GM21737 (cell line): ENCODE measurements at regions not wholly inside any gene's neighbourhood (a gene's known extent, or its start where the extent isn't known, plus 50 kb on each side); places are given as distances from the start of the nearest gene placed in this dataset.
"Not testable (repeated sequence)": the region's sequence is repeated elsewhere in the genome, so short reads cannot be mapped to it uniquely, and the experiment has no call there.

Experiments
- ATAC-seq: cut with Tn5 transposase; IDR thresholded peaks from one replicate; pipeline ENCODE4 v1.9.1; 2021; ENCODE audit warnings: mild to moderate bottlenecking, moderate library complexity; ENCODE audit not compliant: unreplicated experiment

- no peak for ATAC-seq
Observed at GRCh38 chr9:111276431-111277128, 53.4 kb downstream of the OR2K2 start.

DNA sequence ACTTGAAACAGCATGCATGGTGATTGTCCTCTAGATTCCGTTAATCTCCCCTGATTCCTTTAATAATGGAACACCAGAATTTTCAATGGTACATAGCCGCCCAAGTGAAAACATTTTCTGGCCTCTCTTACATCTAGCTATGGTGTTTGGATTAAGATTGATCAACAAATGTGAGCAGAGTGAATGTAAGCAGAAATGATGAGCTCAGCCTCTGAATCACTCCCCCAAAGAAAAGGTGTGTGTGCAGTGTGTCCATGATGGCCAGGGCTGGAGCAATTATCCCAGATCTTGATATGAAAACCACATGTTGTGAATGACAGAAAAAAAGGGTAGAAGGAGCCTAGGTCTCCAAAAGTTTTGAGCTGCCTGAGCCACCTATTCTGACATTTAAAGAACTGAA lies 55.3 kb downstream of the OR2K2 start:
- no peak for ATAC-seq

- no peak for ATAC-seq
Observed at GRCh38 chr9:111272581-111272980, 57.4 kb downstream of the OR2K2 start.

DNA sequence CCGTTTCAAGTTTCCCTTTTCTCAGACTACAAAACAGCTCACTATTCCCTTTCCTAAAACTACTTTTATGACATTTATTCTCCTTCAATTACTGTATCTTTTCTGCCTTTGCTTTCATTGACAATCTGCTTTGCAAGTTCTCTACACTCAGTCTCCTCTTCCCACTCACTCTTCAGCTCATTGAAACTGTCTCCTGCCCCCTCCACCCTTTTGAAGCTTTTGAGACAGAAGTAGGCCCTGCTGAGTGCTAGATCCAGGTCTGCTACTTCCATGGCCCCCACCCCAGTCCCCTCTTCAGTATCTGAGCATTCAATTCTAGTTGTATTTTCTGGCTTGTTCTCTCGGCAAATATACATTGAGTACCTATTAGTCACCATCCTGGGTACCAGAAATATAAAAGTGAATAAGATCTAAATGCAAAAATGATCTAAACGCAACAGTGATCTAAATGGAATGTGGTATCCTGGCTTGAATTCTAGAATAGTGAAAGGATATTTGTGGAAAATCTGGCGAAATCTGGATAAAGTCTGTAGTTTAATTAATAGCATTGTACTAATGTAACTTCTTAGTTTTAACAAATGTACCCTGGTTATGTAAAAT lies 58.4 kb downstream of the OR2K2 start:
- ATAC-seq, result no peak

DNA sequence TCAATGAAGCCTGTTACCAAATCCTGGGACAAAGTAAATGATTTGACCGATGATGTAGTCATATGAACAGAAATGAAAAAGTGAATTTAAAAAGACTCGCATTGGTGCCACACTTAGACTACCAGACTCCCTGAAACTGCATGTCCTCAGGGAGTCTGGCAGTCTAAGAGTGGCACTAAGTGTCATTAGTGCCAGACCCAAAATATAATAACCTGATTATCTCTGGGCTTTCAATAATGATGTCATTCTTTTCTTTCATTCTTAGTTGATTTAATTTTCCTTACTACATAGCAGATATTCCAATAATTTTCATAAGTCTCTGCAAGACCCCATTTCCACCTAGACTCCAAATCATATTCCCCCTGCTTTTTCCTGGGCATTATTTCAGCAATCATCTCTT lies 59.0 kb downstream of the OR2K2 start:
- no peak for ATAC-seq

- ATAC-seq, result not testable (repeated sequence)
Observed at GRCh38 chr9:111266024-111266423, 64.0 kb downstream of the OR2K2 start.

- no peak for ATAC-seq
Observed at GRCh38 chr9:111263116-111263515, 66.9 kb downstream of the OR2K2 start.

DNA sequence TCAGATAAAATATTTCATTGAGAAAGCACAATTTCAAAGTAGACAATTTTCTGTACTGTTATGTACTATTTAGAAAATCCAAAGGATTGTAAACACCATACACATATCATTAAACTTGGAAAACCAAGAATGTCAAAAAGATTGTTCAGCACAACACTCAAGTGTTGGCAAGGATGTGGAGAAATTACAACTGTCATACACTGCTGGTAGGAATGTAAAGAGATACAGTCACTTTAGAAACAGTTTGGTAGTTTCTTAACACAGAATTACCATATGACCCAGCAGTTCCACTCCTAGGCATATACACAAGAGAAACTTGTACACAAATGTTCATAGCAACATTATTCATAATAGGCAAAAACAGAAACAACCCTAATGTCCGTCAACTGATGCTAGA lies 71.2 kb downstream of the OR2K2 start:
- no peak for ATAC-seq

DNA sequence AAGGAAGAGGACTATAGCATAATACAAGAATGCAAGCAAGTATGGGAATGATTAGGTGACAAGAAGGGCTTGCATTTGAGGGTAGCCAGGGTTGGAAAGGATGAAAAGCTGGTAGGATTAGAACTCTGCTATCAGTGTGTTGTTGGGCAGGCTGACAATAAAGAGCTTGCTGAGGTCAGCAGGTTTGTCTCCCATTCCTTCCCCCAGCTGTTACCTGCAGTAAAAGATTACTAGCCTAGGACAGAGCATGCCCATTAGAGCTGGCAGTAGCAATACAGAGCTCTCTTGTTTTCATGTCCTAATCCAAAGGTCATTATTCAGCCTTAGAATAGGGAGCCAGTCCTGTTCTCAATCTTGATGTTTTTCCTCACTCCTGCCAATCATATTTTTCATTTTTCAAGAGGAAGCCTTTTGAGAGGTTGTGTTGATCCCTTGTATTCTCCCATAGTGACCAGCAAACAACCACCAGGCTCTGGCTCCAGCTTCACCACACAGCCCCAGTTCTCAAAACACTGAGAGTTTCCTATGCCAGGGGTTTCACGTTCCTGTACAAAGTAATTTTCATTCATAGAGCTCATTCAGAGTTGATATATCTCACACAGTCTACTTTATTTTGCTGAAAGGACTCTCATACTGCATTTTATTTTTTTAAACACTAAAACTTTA lies 71.7 kb downstream of the OR2K2 start:
- no peak for ATAC-seq

- ATAC-seq, result no peak
Observed at GRCh38 chr9:111253742-111254437, 76.1 kb downstream of the OR2K2 start.

DNA sequence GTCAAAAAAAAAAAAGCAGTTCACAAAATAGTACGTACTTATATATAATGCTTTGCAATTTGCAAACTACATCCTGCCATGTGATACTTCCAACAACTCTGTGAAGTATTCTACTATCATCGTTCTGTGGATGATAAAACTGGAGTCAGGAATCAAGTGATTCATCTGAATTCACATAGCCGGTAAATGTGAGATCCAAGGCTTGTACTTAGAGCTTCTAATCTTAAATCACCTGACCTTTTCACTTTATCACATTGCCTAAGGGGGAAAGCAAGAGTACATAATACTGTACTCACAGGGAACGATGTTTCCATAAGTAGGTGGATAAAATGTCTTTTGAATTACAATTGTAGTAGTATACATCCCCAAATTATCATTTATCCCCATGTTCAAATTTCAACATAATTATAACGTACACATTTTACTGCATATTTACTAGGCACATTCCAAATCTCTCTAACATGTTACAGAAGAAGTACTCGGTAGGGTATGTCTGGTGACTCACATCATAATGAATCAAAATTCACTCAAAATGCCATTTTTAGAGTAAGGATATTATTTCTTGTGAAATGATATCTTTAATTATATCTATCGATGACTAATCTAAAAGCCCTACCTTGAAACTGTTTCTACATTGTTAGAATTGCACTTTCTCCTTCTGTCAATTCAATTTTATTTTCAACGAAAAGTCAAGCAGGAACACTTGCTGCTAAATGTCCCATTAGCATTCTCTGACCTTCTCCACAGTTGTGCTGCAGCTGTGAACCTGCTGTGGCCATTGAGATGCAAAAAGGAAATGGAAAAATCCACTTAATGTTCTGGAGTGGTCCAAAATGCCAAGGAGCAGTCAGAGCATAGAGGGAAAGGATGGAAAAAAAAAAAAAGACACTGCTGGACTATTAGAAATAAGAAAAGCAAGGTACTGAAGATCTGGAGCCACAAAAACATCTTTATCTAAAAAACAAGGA lies 78.9 kb downstream of the OR2K2 start:
- ATAC-seq, result no peak

DNA sequence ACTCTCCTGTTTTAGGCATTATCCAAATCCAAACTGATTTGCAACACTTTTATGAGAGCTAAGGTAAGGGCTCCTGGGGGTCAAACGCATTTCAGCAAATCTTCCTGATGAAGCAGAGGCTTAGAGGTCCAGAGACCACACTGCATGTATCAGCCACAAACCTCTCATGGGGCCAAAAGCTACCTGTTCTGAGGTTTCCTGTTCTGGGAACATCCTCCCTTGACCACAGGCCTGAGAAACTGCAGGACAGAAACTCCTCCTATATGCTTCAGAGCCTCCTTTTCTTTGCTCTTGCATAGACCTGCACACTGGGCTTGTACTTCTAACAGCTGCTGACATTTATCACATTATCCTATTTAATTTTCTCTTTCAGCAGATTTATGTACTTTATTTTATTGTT lies 92.6 kb downstream of the OR2K2 start:
- ATAC-seq, result no peak

- no peak for ATAC-seq
Observed at GRCh38 chr9:111236332-111236731, 93.7 kb downstream of the OR2K2 start.

DNA sequence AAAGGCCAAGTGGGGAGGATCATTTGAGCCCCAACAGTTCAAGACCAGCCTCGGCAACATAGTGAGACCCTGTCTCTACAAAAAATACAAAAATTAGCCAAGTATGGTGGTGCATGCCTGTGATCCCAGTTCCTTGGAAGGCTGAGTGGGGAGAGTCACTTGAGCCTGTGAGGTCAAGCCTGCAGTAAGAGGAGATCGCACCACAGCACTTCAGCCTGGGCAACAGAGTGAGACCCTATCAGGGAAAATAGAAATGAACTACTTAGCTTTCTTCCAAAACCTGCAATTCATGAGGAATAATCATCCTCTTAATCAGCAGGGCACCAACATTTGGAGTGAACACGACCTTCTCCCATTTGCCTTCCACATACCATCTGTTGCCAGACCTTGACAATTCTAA lies 96.1 kb downstream of the OR2K2 start:
- ATAC-seq, result no peak

GRCh38 chr9:111232997-111233790 lies 96.8 kb downstream of the OR2K2 start:
- ATAC-seq, result no peak

DNA sequence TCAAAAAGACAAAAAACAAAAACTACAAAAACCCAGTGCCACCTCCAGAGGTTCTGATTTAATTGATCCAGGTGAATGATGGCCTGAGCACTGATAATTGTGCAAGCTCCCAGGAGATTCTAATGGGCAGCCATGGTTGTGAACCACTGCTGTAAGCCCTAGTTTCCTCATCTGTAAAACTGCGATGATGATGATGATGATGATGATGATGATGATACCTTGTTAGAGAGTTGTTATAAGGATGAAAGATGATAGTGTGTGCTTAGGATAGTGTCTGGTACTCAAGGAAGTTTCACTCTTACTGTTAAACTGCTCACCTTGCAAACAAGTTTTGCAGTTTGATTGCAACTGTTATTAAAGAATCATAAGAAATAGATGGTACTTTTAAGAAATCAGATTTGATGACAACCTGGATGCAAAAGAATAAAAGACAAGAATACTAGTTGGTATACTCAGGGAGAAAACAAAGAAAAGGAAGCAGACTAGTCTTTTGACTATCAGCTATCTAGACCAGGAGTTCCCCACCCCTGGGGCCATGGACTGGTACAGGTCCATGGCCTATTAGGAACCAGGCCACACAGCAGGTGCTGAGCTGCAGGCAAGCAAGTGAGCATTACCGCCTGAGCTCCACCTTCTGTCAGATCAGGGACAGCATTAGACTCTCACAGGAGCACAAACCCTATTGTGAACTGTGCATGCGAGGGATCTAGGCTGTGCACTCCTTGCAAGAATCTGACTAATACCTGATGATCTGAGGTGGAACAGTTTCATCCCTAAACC lies 98.0 kb downstream of the OR2K2 start:
- ATAC-seq, result no peak

DNA sequence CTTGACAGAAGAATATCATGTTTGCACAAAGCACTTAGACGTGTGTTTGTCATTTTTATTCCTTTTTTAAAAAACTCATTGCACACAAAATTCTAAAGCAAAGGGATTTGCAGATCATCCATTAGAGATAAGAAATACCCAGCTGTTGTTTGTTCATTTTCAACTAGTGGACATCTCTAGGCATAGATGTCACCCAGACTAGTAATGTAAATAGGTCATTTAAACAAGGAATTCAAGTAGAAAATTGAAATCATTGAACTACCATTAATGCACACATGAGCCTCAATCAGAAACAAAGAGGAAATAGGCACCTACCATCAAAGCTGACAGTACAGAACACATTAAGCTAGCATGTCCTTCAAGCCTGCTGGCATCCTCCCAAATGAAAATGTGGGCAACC lies 107.3 kb downstream of the OR2K2 start:
- ATAC-seq, result no peak

DNA sequence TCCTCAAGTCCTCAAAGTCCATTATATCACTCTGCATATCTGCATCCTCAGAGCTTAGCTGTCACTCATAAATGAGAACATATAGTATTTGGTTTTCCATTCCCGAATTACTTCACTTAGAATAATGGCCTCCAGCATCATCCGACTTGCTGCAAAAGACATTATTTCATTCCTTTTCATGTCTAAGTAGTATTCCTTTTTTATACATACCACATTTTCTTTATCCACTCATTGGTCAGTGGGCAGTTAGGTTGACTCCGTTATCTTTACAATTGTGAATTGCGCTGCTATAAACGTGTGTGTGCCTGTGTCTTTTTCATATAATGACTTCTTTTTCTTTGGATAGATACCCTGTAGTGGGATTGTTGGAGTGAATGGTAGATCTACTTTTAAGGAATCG lies 117.2 kb downstream of the OR2K2 start:
- ATAC-seq, result no peak

DNA sequence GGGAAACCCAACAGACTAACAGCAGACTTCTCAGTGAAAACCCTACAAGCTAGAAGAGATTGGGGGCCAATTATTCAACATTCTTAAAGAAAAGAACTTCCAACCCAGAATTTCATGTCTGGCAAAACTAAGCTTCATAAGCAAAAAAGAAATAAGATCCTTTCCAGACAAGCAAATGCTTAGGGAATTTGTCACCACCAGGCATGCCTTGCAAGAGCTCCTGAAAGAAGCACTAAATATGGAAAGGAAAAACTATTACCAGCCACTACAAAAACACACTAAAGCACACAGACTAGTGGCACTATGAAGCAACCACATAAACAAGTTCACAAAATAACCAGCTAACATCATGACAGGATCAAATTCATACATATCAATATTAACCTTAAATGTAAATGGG lies 131.1 kb downstream of the OR2K2 start:
- ATAC-seq, result no peak
